Fibroblast of lung (primary cell): ENCODE measurements at regions not wholly inside any gene's neighbourhood (a gene's known extent, or its start where the extent isn't known, plus 50 kb on each side); places are given as distances from the start of the nearest gene placed in this dataset.

Source experiments
- EZH2 ChIP-seq: IDR thresholded peaks from 2 replicates; pipeline ENCODE4 v1.5.1; 2012; ENCODE audit warnings: low read length, control low read depth, mild to moderate bottlenecking; ENCODE audit errors: missing control alignments
- TF ChIP-seq, protein P1 (sequence below), 2 donors: IDR thresholded peaks in 1 of 2; conservative IDR thresholded peaks in 1 of 2; 1 replicate in 1 of 2; 2 replicates in 1 of 2; pipeline ENCODE4 v1.5.1; 2011 to 2012; ENCODE audit warnings: low read length in 2 of 2, control low read depth in 1 of 2, inconsistent platforms in 1 of 2, low read depth in 1 of 2, mild to moderate bottlenecking in 1 of 2

DNA sequence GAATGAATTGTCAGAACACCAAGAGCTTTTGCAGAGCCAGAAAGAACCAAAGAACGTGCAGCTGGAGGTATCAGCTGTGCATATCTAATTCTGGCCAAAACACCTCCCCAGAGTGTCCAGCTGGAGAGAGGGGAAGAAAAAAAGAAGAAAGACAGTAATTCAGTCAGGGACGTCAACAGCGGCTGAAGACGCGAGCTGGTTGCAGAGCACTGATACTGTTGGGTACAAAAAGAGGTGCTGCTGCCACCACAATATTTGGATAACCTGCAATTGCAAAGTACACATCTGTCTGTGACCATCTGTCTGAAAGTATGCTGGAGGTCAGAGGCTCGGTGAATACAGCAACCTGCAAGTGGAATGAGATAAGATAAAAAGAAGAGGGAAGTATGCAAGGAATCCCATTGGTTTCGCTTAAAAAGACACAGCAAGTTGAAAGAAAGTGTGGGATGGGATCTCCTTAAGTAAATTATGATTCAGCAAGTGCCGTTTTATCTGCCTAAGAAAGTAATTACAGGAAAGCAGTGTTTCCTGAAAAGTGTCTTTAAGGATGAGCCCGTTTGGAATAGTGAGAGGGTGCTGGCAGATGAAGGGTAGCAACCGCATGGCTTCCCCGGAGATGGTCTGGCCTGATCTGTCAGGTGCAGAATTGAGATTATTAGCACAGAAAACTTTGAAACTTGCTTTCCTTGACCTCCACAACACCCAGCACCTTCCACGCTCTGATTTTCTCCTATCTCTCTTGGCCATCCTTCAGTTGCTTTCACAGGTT, 189.9 kb upstream of the PRDM1 start:
- TF ChIP-seq, protein P1, sequence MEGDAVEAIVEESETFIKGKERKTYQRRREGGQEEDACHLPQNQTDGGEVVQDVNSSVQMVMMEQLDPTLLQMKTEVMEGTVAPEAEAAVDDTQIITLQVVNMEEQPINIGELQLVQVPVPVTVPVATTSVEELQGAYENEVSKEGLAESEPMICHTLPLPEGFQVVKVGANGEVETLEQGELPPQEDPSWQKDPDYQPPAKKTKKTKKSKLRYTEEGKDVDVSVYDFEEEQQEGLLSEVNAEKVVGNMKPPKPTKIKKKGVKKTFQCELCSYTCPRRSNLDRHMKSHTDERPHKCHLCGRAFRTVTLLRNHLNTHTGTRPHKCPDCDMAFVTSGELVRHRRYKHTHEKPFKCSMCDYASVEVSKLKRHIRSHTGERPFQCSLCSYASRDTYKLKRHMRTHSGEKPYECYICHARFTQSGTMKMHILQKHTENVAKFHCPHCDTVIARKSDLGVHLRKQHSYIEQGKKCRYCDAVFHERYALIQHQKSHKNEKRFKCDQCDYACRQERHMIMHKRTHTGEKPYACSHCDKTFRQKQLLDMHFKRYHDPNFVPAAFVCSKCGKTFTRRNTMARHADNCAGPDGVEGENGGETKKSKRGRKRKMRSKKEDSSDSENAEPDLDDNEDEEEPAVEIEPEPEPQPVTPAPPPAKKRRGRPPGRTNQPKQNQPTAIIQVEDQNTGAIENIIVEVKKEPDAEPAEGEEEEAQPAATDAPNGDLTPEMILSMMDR (conservative IDR thresholded peaks at IDR 0.05 in 1 of 2, IDR thresholded peaks at IDR 0.05 in 1 of 2; ENCODE audit: low read depth in 1 of 2, low read length in 2 of 2) = no peak
- TF ChIP-seq EZH2 = no peak
